GM12891 (cell line): ENCODE measurements at regions not wholly inside any gene's neighbourhood (a gene's known extent, or its start where the extent isn't known, plus 50 kb on each side); places are given as distances from the start of the nearest gene placed in this dataset.

Experiments
- DNase-seq: peaks from one replicate; pipeline ENCODE4 v3.0.0; 2011; ENCODE audit warnings: low spot score; ENCODE audit not compliant: insufficient read length
- FAIRE-seq: peaks from 2 replicates; lab custom pipeline; 2011; peaks lifted over from hg19 to GRCh38; lab: Jason Lieb, UNC
- PAX5 ChIP-seq: IDR thresholded peaks from 2 replicates; pipeline ENCODE4 v1.6.1; 2011; ENCODE audit warnings: low read length, moderate library complexity, mild to moderate bottlenecking; ENCODE audit not compliant: insufficient read depth, severe bottlenecking
- POLR2A ChIP-seq: IDR thresholded peaks from 2 replicates; pipeline ENCODE4 v1.6.1; 2011; ENCODE audit warnings: low read depth, low read length, control low read depth
- POLR2AphosphoS5 ChIP-seq: IDR thresholded peaks from 2 replicates; pipeline ENCODE4 v1.6.1; 2011; ENCODE audit warnings: low read depth, low read length, control low read depth
- POU2F2 ChIP-seq: IDR thresholded peaks from 2 replicates; pipeline ENCODE4 v1.6.1; 2011; ENCODE audit warnings: low read depth, mild to moderate bottlenecking, control low read depth, low read length, moderate library complexity
- SPI1 ChIP-seq: IDR thresholded peaks from 2 replicates; pipeline ENCODE4 v1.6.1; 2011; ENCODE audit warnings: low read depth, low read length, control low read depth
- TAF1 ChIP-seq: IDR thresholded peaks from 2 replicates; pipeline ENCODE4 v1.6.1; 2011; ENCODE audit warnings: low read depth, low read length, control low read depth

DNA sequence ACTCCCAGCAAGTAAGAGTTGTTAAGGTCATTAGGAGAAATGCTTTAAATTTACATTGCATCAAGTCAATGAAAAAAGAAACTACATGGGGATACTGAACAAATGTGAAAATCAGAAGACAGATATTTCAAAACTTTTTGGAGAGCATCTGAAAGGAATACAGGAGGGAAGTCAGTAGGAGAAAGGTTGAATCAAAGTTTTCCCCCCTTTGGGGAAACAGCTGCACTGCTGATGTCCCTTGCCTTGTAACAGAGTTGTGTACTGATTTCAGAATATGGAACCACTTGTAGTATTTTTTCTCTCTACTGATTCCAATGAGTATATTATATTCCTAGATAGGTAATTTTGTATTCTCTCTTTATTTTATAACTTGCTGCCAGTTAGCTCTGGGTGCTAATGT is 592.5 kb upstream of the ZEB2 start:
- FAIRE-seq (no peak), DNase-seq (no peak)

DNA sequence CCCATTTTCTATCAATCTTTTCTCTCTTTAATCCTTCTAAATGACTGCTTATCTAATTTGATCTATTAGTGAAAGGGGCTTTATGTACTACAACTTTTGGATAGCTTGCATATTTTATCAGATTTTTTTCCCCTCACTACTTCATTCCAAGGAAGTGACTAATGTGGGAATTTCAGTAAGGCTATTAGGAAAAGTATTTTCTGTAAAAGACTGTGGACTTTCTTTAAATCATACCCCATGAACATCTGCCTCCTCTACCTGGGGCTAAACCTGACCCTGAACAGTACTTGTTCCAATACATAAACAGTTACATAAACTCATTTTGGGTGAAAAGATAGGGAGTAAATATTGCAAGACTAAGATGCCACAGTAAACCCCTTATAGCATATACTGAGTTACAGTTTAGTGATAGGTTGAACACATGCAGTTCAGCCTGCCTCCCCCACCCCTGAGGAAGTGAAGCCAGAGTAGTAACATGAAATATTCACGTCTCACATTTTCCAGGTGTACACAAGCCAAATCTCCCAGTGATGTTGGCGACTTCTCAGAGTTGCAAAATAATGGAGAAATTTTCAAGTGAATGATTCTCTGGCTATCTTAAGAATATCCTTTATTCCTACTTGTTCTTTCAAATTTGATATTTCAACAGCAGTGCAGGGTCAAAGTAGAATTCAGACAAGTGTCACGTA is 590.9 kb upstream of the ZEB2 start:
- DNase-seq (no peak), FAIRE-seq (no peak)
- TF ChIP-seq POLR2AphosphoS5 (no peak), POLR2A (no peak), PAX5 (no peak), TAF1 (no peak), POU2F2 (no peak), SPI1 (no peak)

More for the DNA sequence above, 592.5 kb upstream of the ZEB2 start:
- no peak for TF ChIP-seq POU2F2

DNA sequence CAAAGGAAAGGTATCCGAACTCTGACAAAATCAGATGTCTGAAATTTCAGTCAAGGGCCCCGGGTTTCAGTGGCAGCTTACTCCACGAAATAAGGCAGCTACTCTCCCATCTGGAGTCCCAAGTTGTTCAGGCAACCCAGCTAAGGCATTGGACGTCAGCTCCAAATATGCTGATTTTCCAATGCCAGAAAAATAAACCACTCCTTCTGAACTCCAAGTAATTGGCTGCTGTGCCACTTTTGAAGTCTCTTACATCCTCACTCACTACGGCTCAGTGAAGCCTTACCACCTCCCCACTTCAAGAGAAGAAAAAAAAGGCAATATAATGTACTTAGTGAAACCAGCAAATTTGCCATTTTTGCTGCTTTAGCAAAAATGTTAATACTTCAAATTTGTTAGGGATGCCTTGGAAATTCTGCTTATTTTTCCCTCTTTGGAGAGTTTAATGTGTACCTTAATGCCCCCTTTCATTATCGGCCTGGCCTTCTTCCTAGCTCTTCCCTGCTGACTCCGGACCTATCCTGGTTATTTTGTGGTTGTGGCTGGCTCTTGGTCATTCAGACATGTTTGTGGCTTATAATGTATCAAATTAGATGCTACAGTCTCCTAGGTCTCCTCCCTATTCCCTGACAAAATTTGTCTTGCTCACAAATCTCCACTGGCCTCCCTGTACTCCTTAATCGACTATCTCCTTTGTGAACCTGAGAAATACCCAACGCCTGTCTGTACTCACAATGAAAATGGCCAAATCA is 589.2 kb upstream of the ZEB2 start:
- FAIRE-seq (no peak), DNase-seq (no peak)
- TF ChIP-seq TAF1 (no peak), PAX5 (no peak), SPI1 (no peak), POU2F2 (no peak), POLR2AphosphoS5 (no peak), POLR2A (no peak)

DNA sequence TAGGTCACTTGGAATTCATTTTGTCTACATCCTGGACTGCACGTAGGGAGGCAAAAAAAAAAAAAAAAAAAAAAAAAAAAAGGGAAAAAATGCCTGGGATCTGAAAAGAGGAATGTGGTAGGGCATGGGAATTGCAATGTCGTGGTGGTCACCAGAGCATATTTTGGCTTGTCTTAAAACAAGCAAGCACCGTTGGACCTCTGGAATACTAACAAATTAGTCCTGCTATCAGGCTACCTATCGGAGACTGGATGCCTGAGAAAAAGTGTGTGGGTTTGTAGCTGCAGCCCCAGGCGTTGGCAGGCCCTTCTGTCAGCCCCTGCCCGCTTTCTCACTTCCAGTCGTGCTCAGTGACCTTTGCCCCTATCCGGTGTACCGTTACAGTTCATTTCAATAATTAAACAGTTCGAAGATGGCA is 588.5 kb upstream of the ZEB2 start:
- TF ChIP-seq POLR2AphosphoS5 (no peak), TAF1 (no peak), PAX5 (no peak), POLR2A (no peak), POU2F2 (no peak), SPI1 (no peak)
- DNase-seq (no peak), FAIRE-seq (no peak)

DNA sequence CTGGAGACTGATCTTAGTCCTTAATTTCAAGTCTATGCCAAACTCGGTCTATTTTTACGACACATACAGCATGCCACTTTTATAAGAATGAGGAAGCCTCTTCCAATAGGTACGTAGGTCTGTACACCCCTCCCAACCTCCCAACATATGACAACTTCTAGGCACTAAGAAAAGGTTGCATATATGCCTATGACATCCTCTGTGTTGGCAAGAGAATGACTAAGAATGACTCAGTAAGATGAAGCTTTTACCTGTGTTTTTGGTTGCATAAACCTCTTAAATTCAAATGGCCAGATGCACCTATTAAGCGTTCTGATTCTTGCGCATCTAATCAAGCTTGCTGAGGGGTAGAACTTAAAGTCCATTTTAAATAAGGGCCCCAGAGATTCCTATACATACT is 586.4 kb upstream of the ZEB2 start:
- no peak for FAIRE-seq
- DNase-seq: no peak
- no peak for TF ChIP-seq POU2F2
- TF ChIP-seq POLR2A: no peak
- no peak for TF ChIP-seq TAF1
- no peak for TF ChIP-seq SPI1
- TF ChIP-seq PAX5: no peak
- TF ChIP-seq POLR2AphosphoS5: no peak

DNA sequence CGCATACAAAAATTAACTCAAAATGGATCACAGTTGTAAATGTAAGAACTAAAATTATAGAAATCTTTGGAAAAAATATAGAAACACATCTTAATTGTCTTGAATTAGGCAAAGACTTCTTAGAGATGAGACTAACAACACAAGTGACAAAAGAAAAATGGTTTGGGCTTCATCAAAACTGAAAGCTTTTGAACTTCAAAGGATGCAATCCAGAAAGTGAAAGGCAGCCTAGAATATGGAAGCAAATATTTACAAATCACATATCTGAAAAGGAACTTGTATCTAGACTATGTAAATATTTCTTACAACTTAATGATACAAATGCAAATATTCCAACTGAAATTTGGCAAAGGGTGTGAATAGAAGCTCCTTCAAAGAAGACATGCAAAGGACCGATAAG is 582.8 kb upstream of the ZEB2 start:
- DNase-seq (no peak), FAIRE-seq (no peak)
- TF ChIP-seq SPI1: no peak

DNA sequence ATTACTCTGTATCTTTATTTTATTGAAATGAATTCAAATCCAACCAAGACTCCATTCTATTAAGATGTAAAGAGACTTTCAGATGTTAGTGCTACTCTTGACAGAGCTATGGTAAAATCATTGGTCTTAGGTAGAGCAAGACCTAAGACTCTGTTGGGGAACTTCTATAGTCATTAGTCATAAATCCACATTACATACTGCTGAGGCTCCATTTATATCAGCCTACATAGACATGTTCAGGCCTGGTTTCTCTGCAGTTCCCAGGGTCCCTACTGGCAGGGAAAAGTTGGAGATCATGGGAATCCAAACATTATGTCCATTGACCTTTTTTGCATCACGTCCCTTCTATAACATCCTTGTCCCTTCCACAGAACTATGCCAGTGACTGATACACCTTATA is 580.4 kb upstream of the ZEB2 start:
- TF ChIP-seq POLR2AphosphoS5 (no peak), PAX5 (no peak), SPI1 (no peak), POLR2A (no peak), POU2F2 (no peak), TAF1 (no peak)
- FAIRE-seq (no peak), DNase-seq (no peak)

DNA sequence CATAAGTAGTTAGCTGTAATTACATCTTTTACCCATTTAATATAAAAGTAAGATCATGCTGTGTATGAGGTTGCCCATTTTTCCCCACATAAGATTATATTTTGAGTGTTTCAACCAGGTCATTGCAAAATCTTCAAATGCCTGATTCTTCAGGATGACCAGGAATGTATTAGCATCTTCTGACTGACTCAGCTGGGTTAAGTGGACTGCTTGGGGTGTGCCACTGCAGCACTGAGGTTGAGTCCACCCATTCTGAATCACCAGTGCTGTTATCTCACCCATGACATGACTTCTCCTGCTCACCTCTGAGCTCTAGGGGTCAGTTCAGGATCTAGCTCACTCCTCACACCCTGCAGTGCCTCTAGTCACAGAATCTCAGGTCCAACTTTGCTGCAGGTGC is 576.7 kb upstream of the ZEB2 start:
- FAIRE-seq: no peak

DNA sequence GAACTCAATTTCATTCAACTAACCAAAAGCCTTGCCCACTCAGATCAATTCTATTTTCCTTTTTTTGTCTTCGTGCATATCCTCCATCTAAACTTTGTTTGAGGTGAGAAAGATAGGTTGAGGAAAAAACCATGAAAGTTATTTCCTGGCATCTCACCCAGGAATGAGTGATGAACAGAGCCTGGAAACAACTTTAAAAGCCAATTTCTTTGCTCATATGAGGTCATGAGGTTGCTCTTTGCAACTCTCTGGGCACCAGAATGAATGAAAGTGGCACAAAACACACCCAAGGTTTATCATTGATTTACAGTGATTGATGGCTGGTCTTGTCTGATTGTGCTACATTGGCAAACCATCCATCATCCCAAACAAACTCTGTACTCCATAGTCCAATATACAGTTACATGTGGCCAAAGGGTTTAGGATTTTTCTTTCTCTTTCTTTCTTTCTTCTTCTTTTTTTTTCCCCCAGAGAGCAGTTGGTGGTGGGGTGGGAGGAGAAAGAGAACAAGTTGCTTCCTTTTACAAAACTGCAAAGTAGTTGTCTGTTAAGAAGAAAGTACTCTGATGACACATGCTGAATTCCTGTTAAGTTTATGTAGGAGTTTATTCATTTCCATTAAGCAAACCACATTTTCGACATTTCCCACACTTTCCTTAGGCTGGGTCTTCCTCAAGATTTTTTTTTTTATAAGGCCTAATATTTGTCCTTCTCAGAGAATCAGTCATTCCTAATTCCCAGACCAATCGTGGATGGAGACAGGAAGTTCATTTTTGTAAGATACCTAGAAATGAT is 575.9 kb upstream of the ZEB2 start:
- TF ChIP-seq POU2F2: no peak
- TF ChIP-seq POLR2AphosphoS5: no peak
- no peak for TF ChIP-seq SPI1
- TF ChIP-seq PAX5: no peak
- FAIRE-seq: no peak
- DNase-seq: no peak

More for the DNA sequence above, 576.7 kb upstream of the ZEB2 start:
- TF ChIP-seq POU2F2 (no peak), POLR2AphosphoS5 (no peak), PAX5 (no peak), SPI1 (no peak), POLR2A (no peak), TAF1 (no peak)
- no peak for DNase-seq

DNA sequence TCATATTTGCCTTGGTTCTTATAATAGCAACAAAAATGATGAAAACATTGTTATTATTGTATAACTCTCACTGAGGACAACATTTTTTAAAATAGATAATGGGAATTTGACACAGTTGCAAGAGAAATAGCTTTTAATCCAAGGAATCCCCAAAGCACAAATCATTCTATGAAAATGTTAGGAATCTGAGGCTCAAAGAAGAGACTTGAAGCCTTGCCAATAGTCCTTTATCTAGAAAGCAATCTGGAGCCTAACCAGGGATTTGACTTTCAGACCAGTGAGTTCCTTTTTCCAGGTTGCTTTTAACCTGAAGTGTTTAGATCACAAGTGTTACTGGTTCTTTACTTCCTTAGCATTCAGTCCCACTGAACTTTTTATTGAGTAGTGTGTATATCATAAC is 574.5 kb upstream of the ZEB2 start:
- DNase-seq: no peak
- no peak for FAIRE-seq
- no peak for TF ChIP-seq PAX5
- no peak for TF ChIP-seq TAF1
- no peak for TF ChIP-seq POLR2A
- TF ChIP-seq POLR2AphosphoS5: no peak
- TF ChIP-seq POU2F2: no peak
- TF ChIP-seq SPI1: no peak
